A549 (cell line): ENCODE measurements at regions not wholly inside any gene's neighbourhood (a gene's known extent, or its start where the extent isn't known, plus 50 kb on each side); places are given as distances from the start of the nearest gene placed in this dataset.

ENCODE experiments used
- ATAC-seq, 2 experiments: fragments of 200-7000 bp in 1 of 2; fragments of >200 bp in 1 of 2; cut with Nextera tagmentation in 1 of 2; cut with Tn5 transposase in 1 of 2; 3 replicates each; pipeline versions ENCODE4 v1.8.0 to v1.9.1; 2018 to 2020; ENCODE audit warnings: mild to moderate bottlenecking in 1 of 2, moderate library complexity in 1 of 2
- CTCF ChIA-PET: fragments of 300-600 bp; sonication (Branson Sonifier 250); formaldehyde crosslinking; extraction: SDS; loops from one replicate; lab custom pipeline; 2021; ENCODE audit warnings: antibody characterized with exemption, inconsistent platforms; lab: Yijun Ruan, JAX
- POLR2A ChIA-PET: fragments of 350-600 bp; formaldehyde crosslinking; extraction: SDS; loops from one replicate; lab custom pipeline; 2021; ENCODE audit warnings: antibody characterized with exemption, inconsistent platforms; lab: Yijun Ruan, JAX
- DNase-seq, 2 experiments: peaks; one replicate each; pipeline versions ENCODE4 v3.0.0 to v3.0.0-alpha.2; 2011 to 2016; ENCODE audit warnings: low read depth in 1 of 2, low spot score in 1 of 2
- FAIRE-seq: peaks from 2 replicates; lab custom pipeline; 2011; peaks lifted over from hg19 to GRCh38; lab: Jason Lieb, UNC
- H3K27ac ChIP-seq, 2 experiments: fragments of >200 bp; sonication (Bioruptor Twin); formaldehyde crosslinking; 3 replicates each; pipeline ENCODE4 v1.5.1; 2016 to 2017
- H3K4me1 ChIP-seq: fragments of >200 bp; sonication (Bioruptor Twin); formaldehyde crosslinking; 3 replicates; pipeline ENCODE4 v1.6.1; 2016
- H3K4me2 ChIP-seq: fragments of >200 bp; sonication (Bioruptor Twin); formaldehyde crosslinking; 3 replicates; pipeline ENCODE4 v1.6.1; 2016
- H3K4me3 ChIP-seq: fragments of >200 bp; sonication (Bioruptor Twin); formaldehyde crosslinking; 3 replicates; pipeline ENCODE4 v1.5.1; 2016
- H3K9me3 ChIP-seq: fragments of >200 bp; sonication (Bioruptor Twin); formaldehyde crosslinking; 3 replicates; pipeline ENCODE4 v1.6.1; 2016
- CBX2 ChIP-seq: fragments of 200-600 bp; sonication (generic); IDR thresholded peaks from 2 replicates; pipeline ENCODE4 v1.6.1; 2016; ENCODE audit warnings: low read depth, mild to moderate bottlenecking, borderline replicate concordance
- CEBPB ChIP-seq, 2 experiments: fragments of >200 bp in 1 of 2; sonication (Bioruptor Twin) in 1 of 2; formaldehyde crosslinking in 1 of 2; IDR thresholded peaks; 2 replicates each; pipeline ENCODE4 v1.6.1; 2012 to 2016
- CHD2 ChIP-seq: fragments of 150-350 bp; IDR thresholded peaks from 2 replicates; pipeline ENCODE4 v1.6.1; 2014; ENCODE audit warnings: low read length; ENCODE audit not compliant: partially characterized antibody
- E2F6 ChIP-seq: IDR thresholded peaks from 2 replicates; pipeline ENCODE4 v1.6.1; 2012; ENCODE audit warnings: low read depth, borderline replicate concordance
- EHMT2 ChIP-seq: fragments of 200-600 bp; sonication (generic); IDR thresholded peaks from 2 replicates; pipeline ENCODE4 v1.6.1; 2016; ENCODE audit warnings: antibody characterized with exemption, low read depth, mild to moderate bottlenecking, moderate library complexity
- ELK1 ChIP-seq: fragments of 150-350 bp; IDR thresholded peaks from 2 replicates; pipeline ENCODE4 v1.6.1; 2014; ENCODE audit warnings: low read depth, mild to moderate bottlenecking, low read length
- ESRRA ChIP-seq: fragments of 150-350 bp; IDR thresholded peaks from 2 replicates; pipeline ENCODE4 v1.6.1; 2014; ENCODE audit warnings: mild to moderate bottlenecking, low read length, borderline replicate concordance
- FOSL2 ChIP-seq, 2 experiments: fragments of 450-650 bp in 1 of 2; fragments of >200 bp in 1 of 2; sonication (Bioruptor Twin) in 1 of 2; formaldehyde crosslinking; IDR thresholded peaks; 2 replicates each; pipeline versions ENCODE4 v1.5.0 to v1.6.1; 2016 to 2020; ENCODE audit warnings: mild to moderate bottlenecking in 1 of 2, moderate library complexity in 1 of 2
- GATA3 ChIP-seq: IDR thresholded peaks from 2 replicates; pipeline ENCODE4 v1.6.1; 2012; ENCODE audit warnings: borderline replicate concordance
- HDAC2 ChIP-seq: fragments of 200-600 bp; sonication (generic); IDR thresholded peaks from 2 replicates; pipeline ENCODE4 v1.6.1; 2016
- HES2 ChIP-seq: fragments of >200 bp; sonication (Bioruptor Twin); formaldehyde crosslinking; IDR thresholded peaks from 2 replicates; pipeline ENCODE4 v1.6.1; 2016
- HEYL ChIP-seq: fragments of 250-450 bp; sonication (Bioruptor Pico); IDR thresholded peaks from 2 replicates; pipeline ENCODE4 v1.8.0; 2021; ENCODE audit warnings: mild to moderate bottlenecking, moderate library complexity
- HMGXB4 ChIP-seq: fragments of 250-450 bp; sonication (Bioruptor Pico); IDR thresholded peaks from 2 replicates; pipeline ENCODE4 v1.5.0; 2021; ENCODE audit warnings: mild to moderate bottlenecking, moderate library complexity, borderline replicate concordance
- KDM1A ChIP-seq: fragments of 200-600 bp; sonication (generic); IDR thresholded peaks from 2 replicates; pipeline ENCODE4 v1.6.1; 2016; ENCODE audit warnings: low read depth, mild to moderate bottlenecking
- MAFK ChIP-seq: fragments of 450-650 bp; IDR thresholded peaks from 2 replicates; pipeline ENCODE4 v1.6.1; 2014; ENCODE audit not compliant: partially characterized antibody
- MAX ChIP-seq: IDR thresholded peaks from 2 replicates; pipeline ENCODE4 v1.6.1; 2012
- MYC ChIP-seq: IDR thresholded peaks from 2 replicates; pipeline ENCODE4 v1.6.1; 2012; ENCODE audit warnings: mild to moderate bottlenecking, inconsistent platforms, low read length, improper control_type of control experiment, borderline replicate concordance
- POLR2AphosphoS2 ChIP-seq: conservative IDR thresholded peaks from 2 replicates; pipeline ENCODE4 v1.6.1; 2012; ENCODE audit warnings: low read length, improper control_type of control experiment, inconsistent platforms
- RAD21 ChIP-seq, 2 experiments: fragments of >200 bp in 1 of 2; sonication (Bioruptor Twin) in 1 of 2; formaldehyde crosslinking in 1 of 2; IDR thresholded peaks in 1 of 2; conservative IDR thresholded peaks in 1 of 2; 2 replicates in 1 of 2; 3 replicates in 1 of 2; pipeline ENCODE4 v1.6.1; 2012 to 2018; ENCODE audit warnings: inconsistent platforms in 1 of 2
- RARB ChIP-seq: fragments of 250-450 bp; sonication (Bioruptor Pico); IDR thresholded peaks from 2 replicates; pipeline ENCODE4 v1.8.0; 2021; ENCODE audit warnings: mild to moderate bottlenecking, moderate library complexity
- RCOR1 ChIP-seq: fragments of 150-350 bp; IDR thresholded peaks from 2 replicates; pipeline ENCODE4 v1.6.1; 2014; ENCODE audit warnings: antibody characterized with exemption, low read length, low read depth
- REST ChIP-seq: fragments of 200-600 bp; sonication (generic); IDR thresholded peaks from 2 replicates; pipeline ENCODE4 v1.6.1; 2016; ENCODE audit warnings: antibody characterized with exemption, mild to moderate bottlenecking, moderate library complexity
- USF2 ChIP-seq: fragments of 450-650 bp; IDR thresholded peaks from 2 replicates; pipeline ENCODE4 v1.6.1; 2014; ENCODE audit warnings: antibody characterized with exemption
- ZNF302 ChIP-seq: fragments of 250-450 bp; sonication (Bioruptor Pico); IDR thresholded peaks from 2 replicates; pipeline ENCODE4 v1.9.0; 2021; ENCODE audit warnings: inconsistent platforms, mild to moderate bottlenecking, moderate library complexity
- WGBS: methylation state at CpG from one replicate; pipeline ENCODE4 v1.1.6; 2017; ENCODE audit errors: missing lambda C conversion rate; 5-methylcytosine and 5-hydroxymethylcytosine counted together

- ChIA-PET CTCF (no interaction called here), POLR2A (no interaction called here)
- Histone ChIP-seq H3K27ac (no peak overlapping the region), H3K4me2 (no peak overlapping the region), H3K9me3 (no peaks in the 10 kb centered on the region), H3K4me3 (no peak overlapping the region), H3K4me1 (no peaks in the 10 kb centered on the region)
- TF ChIP-seq FOSL2 (IDR thresholded peaks at IDR 0.05), result no peak
- TF ChIP-seq FOSL2 (CRISPR knock-in tag; IDR thresholded peaks at IDR 0.05), result no peak
- TF ChIP-seq CHD2, result no peak
- no peak for TF ChIP-seq POLR2AphosphoS2
- no peak for TF ChIP-seq HES2
- TF ChIP-seq MAFK, result no peak
- TF ChIP-seq CBX2, result no peak
- no peak for TF ChIP-seq ESRRA
- no peak for TF ChIP-seq E2F6
- TF ChIP-seq HDAC2, result no peak
- no peak for TF ChIP-seq RAD21 (conservative IDR thresholded peaks at IDR 0.05 in 1 of 2, IDR thresholded peaks at IDR 0.05 in 1 of 2)
- no peak for TF ChIP-seq RARB (CRISPR knock-in tag)
- TF ChIP-seq GATA3, result no peak
- no peak for TF ChIP-seq EHMT2
- no peak for TF ChIP-seq REST
- TF ChIP-seq KDM1A, result no peak
- TF ChIP-seq CEBPB (IDR thresholded peaks at IDR 0.05), result no peak
- no peak for TF ChIP-seq MYC
- TF ChIP-seq ZNF302 (CRISPR knock-in tag), result no peak
- DNase-seq (no peak), FAIRE-seq (no peak), ATAC-seq (no peak)
- WGBS, result 3% methylated on average over 2 of the region's 2 CpGs
Measured at GRCh38 chr5:165617491-165617890, 2112.1 kb downstream of the MAT2B start.

- ChIA-PET POLR2A (no interaction called here), CTCF (interaction anchor here (2.8 kb wide), 1 partner anchor 10 kb away, joined by 13 read pairs; no protein-coding TSS in a partner anchor)
- no peak overlapping the region for H3K4me2 ChIP-seq
- H3K27ac ChIP-seq, result no peak overlapping the region
- H3K4me1 ChIP-seq, result no peaks in the 10 kb centered on the region
- FAIRE-seq, result no peak
- H3K9me3 ChIP-seq, result no peaks in the 10 kb centered on the region
- H3K4me3 ChIP-seq, result no peak overlapping the region
- no peak for ATAC-seq
- DNase-seq, result no peak
- 52% methylated on average over 1 of the region's 1 CpG for WGBS
- TF ChIP-seq REST, result no peak
- TF ChIP-seq ELK1, result no peak
- TF ChIP-seq RCOR1, result no peak
- TF ChIP-seq USF2, result no peak
- no peak for TF ChIP-seq RAD21 (conservative IDR thresholded peaks at IDR 0.05 in 1 of 2, IDR thresholded peaks at IDR 0.05 in 1 of 2)
- no peak for TF ChIP-seq MAX
- no peak for TF ChIP-seq HEYL (CRISPR knock-in tag)
- no peak for TF ChIP-seq HMGXB4 (CRISPR knock-in tag)
- no peak for TF ChIP-seq HES2
Measured at GRCh38 chr5:165620394-165620793, 2115.0 kb downstream of the MAT2B start.
